GM13977 (cell line): ENCODE measurements at regions not wholly inside any gene's neighbourhood (a gene's known extent, or its start where the extent isn't known, plus 50 kb on each side); places are given as distances from the start of the nearest gene placed in this dataset.

ENCODE experiments used
- DNase-seq: peaks from one replicate; pipeline ENCODE4 v3.0.0; 2012; ENCODE audit warnings: low spot score
- CTCF ChIP-seq: IDR thresholded peaks from 2 replicates; pipeline ENCODE4 v1.5.1; 2012; ENCODE audit warnings: mild to moderate bottlenecking, control low read depth; ENCODE audit not compliant: insufficient read depth; ENCODE audit errors: extremely low read depth, missing control alignments
- in situ Hi-C: fragments of 300-500 bp; cut with MboI; formaldehyde crosslinking; loops from one replicate; pipeline ENCODE4 v1.12.0; 2022; ENCODE audit warnings: low sequenced_read_pairs, low pct_unique_long_range_greater_than_20kb, mixed read lengths, inconsistent platforms; ENCODE audit not compliant: unreplicated experiment

- no peak for DNase-seq
- in situ Hi-C loops, result no loop called here
- TF ChIP-seq CTCF, result no peak
Observed at GRCh38 chr15:86018679-86019078, 61.0 kb upstream of the AGBL1 start.

GRCh38 chr15:86021281-86022264 lies 58.1 kb upstream of the AGBL1 start:
- TF ChIP-seq CTCF, result no peak
- DNase-seq, result no peak
- in situ Hi-C loops, result no loop called here

- TF ChIP-seq CTCF, result no peak
- in situ Hi-C loops, result no loop called here
- no peak for DNase-seq
Observed at GRCh38 chr15:86028961-86029360, 50.7 kb upstream of the AGBL1 start.
